ENCODE measurements at regions not wholly inside any gene's neighbourhood (a gene's known extent, or its start where the extent isn't known, plus 50 kb on each side); places are given as distances from the start of the nearest gene placed in this dataset.

DNA sequence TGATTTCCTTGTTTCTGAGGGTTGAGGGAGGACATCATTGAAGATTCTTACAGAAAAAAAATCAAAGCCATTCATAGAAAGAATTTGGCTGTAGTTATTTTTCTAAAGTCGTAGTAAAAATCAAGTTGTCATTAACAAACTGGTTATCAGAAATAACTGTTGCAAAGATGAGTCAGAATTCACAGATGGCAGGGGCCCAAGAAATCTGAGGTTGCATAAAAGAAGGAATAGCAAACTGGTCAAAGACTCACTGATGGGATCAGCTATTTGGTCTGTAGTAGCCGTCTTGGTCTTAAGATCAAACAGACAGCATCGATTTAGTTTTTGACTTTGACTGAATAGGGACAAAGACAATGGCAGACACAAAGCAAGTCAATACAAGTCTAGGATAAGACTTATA is 334.3 kb downstream of the FIGN start:
- no peak overlapping the region for H3K4me3 Mint-ChIP-seq (ENCODE audit: unreplicated experiment)
- no peaks in the 10 kb centered on the region for H3K9me3 Mint-ChIP-seq (ENCODE audit: unreplicated experiment)
- H3K27ac Mint-ChIP-seq (ENCODE audit: unreplicated experiment) = no peak overlapping the region
- DNase-seq (ENCODE audit: low spot score) = no peak
- TF ChIP-seq, protein P1, sequence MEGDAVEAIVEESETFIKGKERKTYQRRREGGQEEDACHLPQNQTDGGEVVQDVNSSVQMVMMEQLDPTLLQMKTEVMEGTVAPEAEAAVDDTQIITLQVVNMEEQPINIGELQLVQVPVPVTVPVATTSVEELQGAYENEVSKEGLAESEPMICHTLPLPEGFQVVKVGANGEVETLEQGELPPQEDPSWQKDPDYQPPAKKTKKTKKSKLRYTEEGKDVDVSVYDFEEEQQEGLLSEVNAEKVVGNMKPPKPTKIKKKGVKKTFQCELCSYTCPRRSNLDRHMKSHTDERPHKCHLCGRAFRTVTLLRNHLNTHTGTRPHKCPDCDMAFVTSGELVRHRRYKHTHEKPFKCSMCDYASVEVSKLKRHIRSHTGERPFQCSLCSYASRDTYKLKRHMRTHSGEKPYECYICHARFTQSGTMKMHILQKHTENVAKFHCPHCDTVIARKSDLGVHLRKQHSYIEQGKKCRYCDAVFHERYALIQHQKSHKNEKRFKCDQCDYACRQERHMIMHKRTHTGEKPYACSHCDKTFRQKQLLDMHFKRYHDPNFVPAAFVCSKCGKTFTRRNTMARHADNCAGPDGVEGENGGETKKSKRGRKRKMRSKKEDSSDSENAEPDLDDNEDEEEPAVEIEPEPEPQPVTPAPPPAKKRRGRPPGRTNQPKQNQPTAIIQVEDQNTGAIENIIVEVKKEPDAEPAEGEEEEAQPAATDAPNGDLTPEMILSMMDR (IDR thresholded peaks at IDR 0.05; ENCODE audit: unreplicated experiment) = no peak
- H3K27me3 Mint-ChIP-seq (ENCODE audit: unreplicated experiment) = no peaks in the 10 kb centered on the region
- H3K36me3 Mint-ChIP-seq (ENCODE audit: low read depth, unreplicated experiment) = no peaks in the 10 kb centered on the region
- H3K4me1 Mint-ChIP-seq (ENCODE audit: unreplicated experiment) = no peaks in the 10 kb centered on the region

DNA sequence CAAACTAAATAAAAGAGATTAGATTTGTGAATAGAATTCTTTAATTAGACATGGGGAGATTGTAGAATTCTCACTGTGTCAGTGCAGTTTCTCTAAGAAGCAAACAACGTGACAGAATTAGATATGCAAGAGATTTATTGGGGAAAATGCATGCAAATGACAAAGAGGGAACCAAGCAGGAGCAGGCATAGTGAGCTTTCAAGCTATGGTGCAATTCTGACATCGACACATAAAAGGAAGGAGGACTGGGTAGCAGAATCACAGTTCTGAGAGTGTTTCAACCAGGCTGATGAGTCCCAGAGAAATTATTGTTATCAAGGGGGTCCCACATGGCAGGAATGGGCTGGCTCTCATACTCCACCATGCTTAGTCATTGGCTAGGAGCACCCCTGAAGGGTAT is 338.4 kb downstream of the FIGN start:
- no peak overlapping the region for H3K27ac Mint-ChIP-seq (ENCODE audit: unreplicated experiment)
- H3K36me3 Mint-ChIP-seq (ENCODE audit: low read depth, unreplicated experiment) = no peaks in the 10 kb centered on the region
- no peak for DNase-seq (ENCODE audit: low spot score)
- TF ChIP-seq, protein P1 (IDR thresholded peaks at IDR 0.05; ENCODE audit: unreplicated experiment) = no peak
- H3K27me3 Mint-ChIP-seq (ENCODE audit: unreplicated experiment) = no peaks in the 10 kb centered on the region
- H3K4me3 Mint-ChIP-seq (ENCODE audit: unreplicated experiment) = no peak overlapping the region
- no peaks in the 10 kb centered on the region for H3K9me3 Mint-ChIP-seq (ENCODE audit: unreplicated experiment)
- H3K4me1 Mint-ChIP-seq (ENCODE audit: unreplicated experiment) = no peaks in the 10 kb centered on the region

DNA sequence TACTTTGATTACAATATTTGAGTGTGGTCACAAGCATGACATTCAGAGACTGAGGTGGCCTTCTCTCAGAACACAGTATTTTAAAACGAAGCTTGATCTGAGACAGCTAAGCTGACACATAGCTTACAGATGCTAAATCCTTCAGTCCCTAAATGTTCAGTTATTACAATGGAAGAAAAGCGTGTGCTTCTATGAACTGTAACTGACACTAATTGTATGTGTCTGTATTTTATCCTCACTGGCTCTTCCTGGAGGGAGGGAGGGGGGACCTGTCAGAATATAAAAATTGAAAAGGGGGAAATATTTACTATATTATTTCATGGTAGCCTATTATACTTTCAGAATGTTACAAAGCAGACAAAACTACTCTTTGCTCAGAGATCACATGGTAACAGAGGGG is 340.2 kb downstream of the FIGN start:
- no peak for DNase-seq (ENCODE audit: low spot score)
- Mint-ChIP-seq H3K4me1 (ENCODE audit: unreplicated experiment) (no peaks in the 10 kb centered on the region), H3K27me3 (ENCODE audit: unreplicated experiment) (no peaks in the 10 kb centered on the region), H3K36me3 (ENCODE audit: low read depth, unreplicated experiment) (no peaks in the 10 kb centered on the region), H3K9me3 (ENCODE audit: unreplicated experiment) (no peaks in the 10 kb centered on the region), H3K4me3 (ENCODE audit: unreplicated experiment) (no peak overlapping the region), H3K27ac (ENCODE audit: unreplicated experiment) (no peak overlapping the region)
- TF ChIP-seq, protein P1 (IDR thresholded peaks at IDR 0.05; ENCODE audit: unreplicated experiment) = no peak

DNA sequence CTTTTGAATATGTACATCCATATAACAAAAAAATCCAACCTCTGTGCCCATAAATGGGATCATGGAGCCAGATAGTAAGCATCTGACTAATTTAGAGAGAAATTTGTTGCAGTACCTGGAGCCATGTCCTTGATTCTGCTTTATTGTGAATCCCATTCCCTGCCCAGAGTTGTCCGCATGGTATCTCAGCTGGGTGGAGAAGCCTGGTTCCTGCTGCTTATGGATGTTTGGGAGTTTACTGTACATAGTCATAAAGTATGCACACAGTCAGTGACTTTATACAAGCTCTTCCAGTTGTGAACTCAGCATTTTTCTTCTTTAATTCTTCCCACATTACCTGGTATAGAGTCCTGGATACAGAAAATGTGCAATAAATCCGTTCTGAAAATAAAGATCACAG is 346.0 kb downstream of the FIGN start:
- no peak overlapping the region for H3K27ac Mint-ChIP-seq (ENCODE audit: unreplicated experiment)
- no peak for DNase-seq (ENCODE audit: low spot score)
- no peaks in the 10 kb centered on the region for H3K27me3 Mint-ChIP-seq (ENCODE audit: unreplicated experiment)

DNA sequence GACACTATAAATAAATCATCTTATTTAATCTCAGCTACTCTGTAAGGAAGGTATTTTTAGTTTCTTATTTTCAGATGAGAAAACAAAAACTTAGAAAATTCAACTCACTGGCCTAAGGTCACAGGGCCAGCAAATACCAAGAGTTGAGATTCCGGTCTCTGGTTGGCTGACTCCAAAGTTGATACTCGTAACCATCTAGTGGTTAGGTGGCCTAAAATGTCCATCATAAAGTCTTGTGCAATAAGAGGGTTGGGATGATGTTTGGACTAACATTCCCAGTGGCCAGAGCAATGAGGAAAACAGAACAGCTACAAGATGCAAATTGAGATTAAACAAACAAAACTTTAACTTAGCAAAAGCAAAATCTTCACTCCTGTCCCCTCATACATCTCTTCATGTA is 360.3 kb downstream of the FIGN start:
- Mint-ChIP-seq H3K4me3 (ENCODE audit: unreplicated experiment) (no peak overlapping the region), H3K9me3 (ENCODE audit: unreplicated experiment) (no peaks in the 10 kb centered on the region), H3K36me3 (ENCODE audit: low read depth, unreplicated experiment) (no peaks in the 10 kb centered on the region), H3K27ac (ENCODE audit: unreplicated experiment) (no peak overlapping the region), H3K4me1 (ENCODE audit: unreplicated experiment) (no peaks in the 10 kb centered on the region), H3K27me3 (ENCODE audit: unreplicated experiment) (no peaks in the 10 kb centered on the region)
- TF ChIP-seq, protein P1 (IDR thresholded peaks at IDR 0.05; ENCODE audit: unreplicated experiment) = no peak
- no peak for DNase-seq (ENCODE audit: low spot score)

More for the DNA sequence above, 346.0 kb downstream of the FIGN start:
- Mint-ChIP-seq H3K4me1 (ENCODE audit: unreplicated experiment) (no peaks in the 10 kb centered on the region), H3K36me3 (ENCODE audit: low read depth, unreplicated experiment) (no peaks in the 10 kb centered on the region), H3K9me3 (ENCODE audit: unreplicated experiment) (no peaks in the 10 kb centered on the region), H3K4me3 (ENCODE audit: unreplicated experiment) (no peak overlapping the region)
- TF ChIP-seq, protein P1 (IDR thresholded peaks at IDR 0.05; ENCODE audit: unreplicated experiment) = no peak
